DMS114 treated with DMSO at 0.1 percent for 48 hours (cell line): ENCODE measurements at regions not wholly inside any gene's neighbourhood (a gene's known extent, or its start where the extent isn't known, plus 50 kb on each side); places are given as distances from the start of the nearest gene placed in this dataset.
"Not testable (repeated sequence)": the region's sequence is repeated elsewhere in the genome, so short reads cannot be mapped to it uniquely, and the experiment has no call there.

Source experiments
- DNase-seq: peaks from one replicate; lab custom pipeline; 2025; ENCODE audit not compliant: unreplicated experiment; lab: John Stamatoyannopoulos, UW

- DNase-seq, result no peak
Observed at GRCh38 chrX:13478740-13479451, 90.5 kb upstream of the EGFL6 start.

GRCh38 chrX:13476384-13476783, 93.0 kb upstream of the EGFL6 start:
- no peak for DNase-seq

GRCh38 chrX:13474164-13474516, 95.3 kb upstream of the EGFL6 start:
- DNase-seq, result no peak

GRCh38 chrX:13473442-13474163, 95.8 kb upstream of the EGFL6 start:
- DNase-seq, result no peak

- DNase-seq, result no peak
Observed at GRCh38 chrX:13472975-13473374, 96.4 kb upstream of the EGFL6 start.

- no peak for DNase-seq
Observed at GRCh38 chrX:13471269-13471668, 98.1 kb upstream of the EGFL6 start.

GRCh38 chrX:13470685-13470977, 98.8 kb upstream of the EGFL6 start:
- DNase-seq, result no peak

GRCh38 chrX:13469963-13470684, 99.3 kb upstream of the EGFL6 start:
- no peak for DNase-seq

- DNase-seq, result no peak
Observed at GRCh38 chrX:13468096-13468495, 101.3 kb upstream of the EGFL6 start.

GRCh38 chrX:13467243-13467642, 102.2 kb upstream of the EGFL6 start:
- no peak for DNase-seq

GRCh38 chrX:13464599-13465275, 104.7 kb upstream of the EGFL6 start:
- no peak for DNase-seq

GRCh38 chrX:13463608-13464007, 105.8 kb upstream of the EGFL6 start:
- DNase-seq, result no peak

GRCh38 chrX:13452283-13452682, 117.1 kb upstream of the EGFL6 start:
- no peak for DNase-seq

GRCh38 chrX:13449441-13449840, 120.0 kb upstream of the EGFL6 start:
- DNase-seq, result no peak

GRCh38 chrX:13448941-13449340, 120.5 kb upstream of the EGFL6 start:
- DNase-seq, result no peak

GRCh38 chrX:13441608-13442007, 121.8 kb upstream of the ATXN3L start:
- DNase-seq, result not testable (repeated sequence)

GRCh38 chrX:13440176-13440575, 120.3 kb upstream of the ATXN3L start:
- DNase-seq, result no peak

- no peak for DNase-seq
Observed at GRCh38 chrX:13433298-13433605, 113.4 kb upstream of the ATXN3L start.

GRCh38 chrX:13432414-13433297, 112.8 kb upstream of the ATXN3L start:
- DNase-seq, result no peak

- no peak for DNase-seq
Observed at GRCh38 chrX:13430136-13430827, 110.4 kb upstream of the ATXN3L start.
